HG02973 (cell line): ENCODE measurements at regions not wholly inside any gene's neighbourhood (a gene's known extent, or its start where the extent isn't known, plus 50 kb on each side); places are given as distances from the start of the nearest gene placed in this dataset.
"Not testable (repeated sequence)": the region's sequence is repeated elsewhere in the genome, so short reads cannot be mapped to it uniquely, and the experiment has no call there.

ENCODE experiments used
- ATAC-seq: cut with Tn5 transposase; IDR thresholded peaks from one replicate; pipeline ENCODE4 v1.9.1; 2021; ENCODE audit warnings: moderate library complexity; ENCODE audit not compliant: unreplicated experiment

DNA sequence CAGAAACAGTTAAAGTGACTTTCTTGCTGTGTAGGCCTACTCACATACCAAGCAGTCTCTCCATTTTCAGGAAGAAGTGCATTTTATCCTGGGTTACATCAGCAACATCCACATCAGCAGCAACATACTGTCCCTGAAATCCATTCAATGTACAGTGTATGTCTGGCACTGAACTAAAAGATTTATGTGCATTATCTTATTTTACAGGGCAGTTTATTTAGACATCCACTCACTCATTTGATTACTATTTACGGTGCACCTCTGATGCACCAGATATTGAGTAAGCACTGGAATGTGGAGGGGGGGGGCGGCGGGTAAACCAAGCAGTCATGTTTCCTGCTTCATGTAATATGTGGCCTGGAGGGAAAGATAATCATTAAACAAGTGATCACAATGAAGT lies 1128.2 kb downstream of the BCL11A start:
- no peak for ATAC-seq

DNA sequence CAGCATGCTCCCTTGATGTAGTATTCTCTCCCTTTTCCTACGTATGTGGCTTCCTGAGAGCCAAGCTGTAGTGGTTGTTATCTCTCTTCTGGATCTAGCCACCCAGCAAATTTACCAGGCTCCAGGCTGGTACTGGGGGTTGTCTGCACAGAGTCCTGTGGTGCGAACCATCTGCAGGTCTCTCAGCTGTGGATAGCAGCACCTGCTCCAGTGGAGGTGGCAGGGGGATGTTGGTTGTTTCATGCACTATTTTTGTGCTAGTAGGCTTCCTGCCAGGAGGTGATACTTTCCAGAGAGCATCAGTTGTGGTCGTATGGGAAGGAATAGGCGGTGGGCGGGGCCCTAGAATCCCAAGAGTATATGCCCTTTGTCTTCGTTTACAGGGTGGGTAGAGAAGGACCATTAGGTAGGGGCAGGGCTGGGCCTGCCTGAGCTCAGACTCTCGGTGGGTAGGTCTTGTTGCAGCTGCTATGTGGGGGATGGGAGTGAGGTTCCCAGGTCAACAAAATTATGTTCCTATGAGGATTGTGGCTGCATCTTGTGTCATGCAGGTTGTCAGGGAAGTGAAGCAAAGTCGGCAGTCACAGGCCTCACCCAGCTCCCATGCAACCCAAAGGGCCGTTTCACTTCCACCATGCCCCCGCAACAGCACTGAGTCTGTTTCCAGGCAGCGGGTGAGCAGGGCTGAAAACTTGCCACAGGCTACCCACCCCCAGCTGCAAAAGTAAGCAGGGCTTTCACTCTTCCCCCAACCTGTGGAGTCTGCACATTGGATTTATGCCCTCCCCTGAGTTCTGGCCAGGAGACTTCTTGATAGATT lies 1139.5 kb downstream of the BCL11A start:
- no peak for ATAC-seq

DNA sequence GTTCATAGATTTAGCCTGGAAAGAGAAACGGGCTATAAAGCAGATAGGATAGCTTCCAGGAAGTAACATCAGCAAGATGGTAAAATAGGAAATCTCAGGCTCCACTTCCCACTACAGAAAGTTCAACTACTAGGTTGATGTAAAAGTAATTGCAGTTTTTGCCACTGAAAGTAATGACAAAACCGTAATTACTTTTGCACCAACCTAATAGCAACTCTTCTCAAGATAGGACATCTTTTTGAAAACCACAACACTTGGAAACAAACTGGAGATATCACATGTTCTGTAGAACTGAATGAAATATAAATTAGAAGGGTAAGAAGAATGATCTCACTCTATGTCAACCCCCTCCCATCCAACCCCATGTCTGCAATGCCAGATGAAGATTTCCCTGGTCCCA lies 1154.3 kb downstream of the BCL11A start:
- ATAC-seq: no peak

DNA sequence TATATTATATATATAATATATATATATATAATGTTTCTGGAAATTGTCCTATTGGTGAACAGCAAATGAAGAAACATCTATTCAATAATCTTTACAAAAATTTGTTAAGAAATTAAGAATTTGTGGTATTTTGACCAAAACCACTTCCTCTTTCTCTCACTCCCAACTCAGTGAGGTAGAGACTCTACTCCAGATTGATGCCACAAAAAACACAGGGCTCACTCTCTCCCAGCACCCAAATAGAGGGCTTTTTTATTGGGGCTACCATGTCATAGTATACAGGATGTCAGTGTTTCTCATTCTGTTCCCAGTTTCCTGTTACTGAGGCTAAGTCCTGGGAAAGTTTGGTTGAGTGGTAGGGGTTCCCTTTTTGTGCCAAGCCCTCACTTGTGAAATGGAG lies 1155.4 kb downstream of the BCL11A start:
- no peak for ATAC-seq

DNA sequence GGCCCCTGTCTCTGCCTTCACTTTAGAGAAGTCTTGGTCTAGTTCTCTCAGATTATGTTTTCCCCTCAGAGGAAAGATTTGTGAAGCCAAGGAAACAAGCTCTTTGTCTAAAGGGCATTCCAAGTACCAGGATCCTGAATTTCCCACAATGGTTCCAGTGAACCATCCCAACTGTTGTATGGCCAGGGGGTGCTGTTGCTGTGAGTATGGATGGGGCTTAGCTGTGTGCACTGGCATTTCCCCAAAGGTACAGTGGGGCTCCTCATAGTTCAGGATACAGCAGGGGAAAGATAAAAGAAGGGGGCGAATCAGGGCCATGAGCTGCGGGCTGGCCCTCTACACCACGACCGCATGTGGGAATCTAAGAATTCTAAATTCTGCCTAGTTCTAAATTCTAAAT lies 1154.0 kb upstream of the FANCL start:
- ATAC-seq: no peak

DNA sequence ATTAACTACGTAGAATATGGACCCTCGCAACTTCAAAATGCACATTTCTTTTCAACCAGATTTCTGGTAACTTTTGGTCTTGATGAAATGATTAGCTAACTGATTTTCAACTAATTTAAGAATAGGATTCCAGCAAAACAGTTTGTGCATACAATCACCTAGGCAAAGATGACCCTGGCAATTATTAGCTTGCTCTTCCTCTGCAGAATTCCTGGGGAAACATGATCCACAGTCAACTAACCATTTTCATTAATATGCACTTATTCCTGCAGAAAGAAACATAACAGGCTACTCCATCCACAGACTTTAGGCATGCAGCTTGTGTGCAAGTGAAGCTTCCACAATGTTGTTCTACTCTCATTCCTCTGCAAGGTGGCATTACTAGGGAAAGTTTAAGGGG lies 1150.8 kb upstream of the FANCL start:
- no peak for ATAC-seq

DNA sequence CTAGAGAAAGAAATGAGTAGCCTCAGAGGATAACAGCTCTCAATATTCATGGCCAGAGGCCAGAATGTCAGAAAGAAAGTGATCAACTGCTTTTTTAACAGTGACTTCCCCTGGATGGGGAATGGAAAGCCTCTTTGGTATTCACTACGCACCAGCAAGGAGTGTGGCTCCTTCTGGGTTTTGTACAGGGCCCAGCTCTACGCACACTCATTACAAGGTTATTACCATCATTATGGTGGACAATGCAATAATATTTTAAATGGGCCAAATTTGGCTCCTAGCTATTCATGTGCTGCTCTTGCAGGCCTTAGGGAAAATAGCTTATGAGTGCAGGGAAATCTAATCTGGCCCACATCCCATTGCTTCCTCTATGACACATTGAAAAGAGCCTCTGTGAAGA lies 1149.5 kb upstream of the FANCL start:
- ATAC-seq: no peak

DNA sequence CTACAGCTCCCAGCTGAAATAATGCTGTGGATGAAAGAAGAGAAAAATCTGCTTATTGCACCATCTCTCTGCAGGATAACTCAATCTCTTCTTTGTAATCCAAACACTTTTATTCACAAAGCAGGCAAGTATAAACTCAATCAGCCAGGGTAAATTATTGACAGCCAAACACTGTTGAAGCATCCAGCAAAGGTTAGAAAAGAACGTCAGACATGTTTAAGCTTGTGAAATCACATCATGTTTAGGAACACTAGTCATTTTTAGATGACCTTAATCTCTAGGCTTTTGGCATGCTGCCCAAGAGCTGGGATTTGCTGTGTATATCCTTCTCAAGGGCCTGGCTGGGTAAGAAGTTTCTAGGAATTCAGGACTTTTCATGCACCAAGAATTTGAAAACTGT lies 1148.1 kb upstream of the FANCL start:
- no peak for ATAC-seq

DNA sequence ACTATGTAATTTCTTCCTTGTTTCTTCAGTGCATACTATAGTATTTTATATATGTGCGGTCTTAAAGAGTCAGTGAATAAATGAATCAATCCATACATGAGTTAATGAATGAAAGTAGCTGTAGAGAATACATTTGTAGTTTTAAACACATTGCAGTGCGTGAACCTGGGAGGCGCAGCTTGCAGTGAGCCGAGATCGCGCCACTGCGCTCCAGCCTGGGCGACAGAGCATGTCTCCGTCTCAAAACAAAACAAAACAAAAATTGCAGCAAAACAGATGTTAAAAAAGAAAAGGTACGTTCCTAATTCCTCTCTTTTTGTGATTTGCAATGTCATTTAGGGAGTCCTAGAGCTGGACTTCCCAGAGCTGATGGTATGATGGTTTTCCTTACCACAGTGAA lies 1144.8 kb upstream of the FANCL start:
- ATAC-seq: no peak

DNA sequence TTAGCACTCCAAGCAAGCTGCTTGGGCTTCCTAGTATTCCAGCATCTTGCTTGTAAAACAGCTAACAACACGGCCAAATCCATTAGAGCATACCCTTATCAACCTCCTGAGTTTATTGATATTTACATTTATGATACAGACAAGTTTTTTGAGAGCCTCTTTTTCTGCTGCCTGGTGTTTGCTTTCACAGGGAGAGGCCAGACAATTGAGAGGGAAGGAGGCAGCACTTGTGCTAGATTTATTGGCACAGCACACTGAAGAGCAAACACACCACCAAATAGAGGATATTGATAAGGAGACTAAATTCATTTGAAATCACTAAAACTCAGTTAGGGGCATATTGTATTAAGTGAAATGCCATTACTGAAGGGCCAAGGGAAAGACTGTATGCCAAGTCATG lies 1142.3 kb upstream of the FANCL start:
- ATAC-seq: no peak

DNA sequence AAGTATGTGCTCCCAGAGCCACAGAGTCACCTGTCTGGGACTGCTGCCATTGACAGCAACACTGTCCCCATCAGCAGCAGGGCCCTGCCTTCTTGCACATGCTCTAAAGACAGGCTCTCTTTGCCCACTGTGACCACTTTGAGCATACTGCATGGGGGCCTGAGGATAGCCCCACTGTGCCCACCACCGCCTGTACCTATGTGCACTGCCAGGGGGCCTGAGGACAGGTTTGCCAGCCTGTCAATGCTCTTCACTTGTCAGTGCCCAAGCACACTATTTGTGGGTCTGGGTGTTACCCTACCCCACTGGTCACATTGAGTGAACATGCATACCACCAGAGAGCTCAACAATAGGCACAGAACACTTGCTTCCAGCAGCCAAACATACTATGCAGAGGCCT lies 1137.0 kb upstream of the FANCL start:
- no peak for ATAC-seq

DNA sequence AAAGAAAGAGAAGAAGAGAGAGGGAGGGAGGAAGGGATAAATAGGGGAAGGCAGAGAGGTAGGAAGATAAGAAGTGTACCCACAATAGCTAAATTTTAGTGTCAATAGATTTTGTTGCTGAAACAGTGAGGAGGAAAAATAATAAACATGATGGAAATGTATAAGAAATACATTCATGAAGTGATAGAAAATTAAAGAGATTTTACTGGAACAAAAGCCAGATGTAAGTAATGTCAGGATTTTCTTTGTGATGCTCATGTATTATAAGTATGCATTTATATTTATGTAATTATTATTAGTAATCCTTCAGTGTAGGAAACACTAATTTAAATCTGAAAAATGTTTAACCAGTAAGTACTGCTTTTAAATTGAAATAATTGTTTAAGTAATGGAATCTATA lies 1125.2 kb upstream of the FANCL start:
- no peak for ATAC-seq

DNA sequence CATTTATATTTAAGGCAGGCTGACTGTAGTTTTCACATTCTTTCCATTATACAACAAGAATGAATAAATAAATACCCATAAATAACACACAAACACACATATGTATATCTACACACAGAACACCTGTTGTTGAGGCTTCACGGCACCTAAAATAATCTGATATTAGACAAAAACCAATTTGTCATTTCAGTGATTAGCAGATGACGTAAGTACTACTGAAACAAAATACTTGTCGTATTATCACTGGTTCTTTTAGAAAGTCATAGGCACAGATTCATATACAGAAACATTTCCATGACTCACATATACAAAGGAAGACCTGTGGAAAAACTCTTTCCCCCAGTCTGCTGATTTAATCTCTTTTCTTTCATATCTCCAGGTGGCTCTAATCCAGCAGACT lies 1113.4 kb upstream of the FANCL start:
- ATAC-seq: no peak

DNA sequence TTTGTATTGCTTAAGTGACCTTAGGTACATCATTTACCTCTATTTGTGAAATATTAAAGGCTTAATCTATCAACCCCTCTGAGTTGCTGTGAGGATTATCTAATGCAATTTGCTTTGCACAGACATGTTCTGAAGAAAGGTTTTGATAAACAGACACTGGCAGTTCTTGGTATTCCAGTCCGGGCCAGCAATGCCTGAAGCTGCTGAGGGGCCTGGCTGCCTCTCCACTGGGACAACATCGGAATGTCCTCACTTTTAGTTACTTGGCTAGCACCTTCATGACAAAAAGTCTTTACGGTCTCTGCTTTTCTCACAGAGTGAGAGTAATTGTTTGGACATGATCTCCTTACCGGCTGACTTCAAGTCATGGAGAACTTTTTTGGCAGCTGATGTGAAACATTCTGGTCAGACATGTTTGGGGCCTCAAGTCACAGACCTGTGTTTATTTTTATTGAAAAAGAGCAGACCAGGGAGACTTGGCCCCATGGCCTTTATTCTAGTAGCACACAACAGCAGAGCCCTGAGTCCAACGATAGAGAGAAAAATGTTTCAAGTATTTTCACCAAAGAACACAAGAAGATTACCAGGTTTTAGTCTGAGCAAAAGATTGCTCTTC lies 1112.3 kb upstream of the FANCL start:
- ATAC-seq: no peak

DNA sequence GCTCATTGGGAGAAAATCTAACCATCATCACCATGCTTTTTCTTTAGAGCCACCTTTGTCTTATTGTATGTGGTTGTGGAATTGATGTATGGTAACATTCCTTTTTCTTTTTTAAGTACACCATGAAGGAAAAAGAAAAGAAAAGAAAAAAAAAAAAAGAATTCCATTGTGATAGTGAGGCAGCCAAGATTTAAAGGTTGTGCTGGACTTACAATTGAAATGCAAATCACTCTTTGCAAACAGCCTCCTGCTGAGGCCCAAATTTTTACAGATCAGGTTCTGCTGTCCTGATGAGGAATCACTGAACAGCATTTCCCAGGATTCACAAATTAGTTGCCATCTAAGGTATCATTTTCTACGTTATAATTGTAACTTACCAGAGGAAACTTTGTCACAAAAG lies 1101.0 kb upstream of the FANCL start:
- no peak for ATAC-seq

DNA sequence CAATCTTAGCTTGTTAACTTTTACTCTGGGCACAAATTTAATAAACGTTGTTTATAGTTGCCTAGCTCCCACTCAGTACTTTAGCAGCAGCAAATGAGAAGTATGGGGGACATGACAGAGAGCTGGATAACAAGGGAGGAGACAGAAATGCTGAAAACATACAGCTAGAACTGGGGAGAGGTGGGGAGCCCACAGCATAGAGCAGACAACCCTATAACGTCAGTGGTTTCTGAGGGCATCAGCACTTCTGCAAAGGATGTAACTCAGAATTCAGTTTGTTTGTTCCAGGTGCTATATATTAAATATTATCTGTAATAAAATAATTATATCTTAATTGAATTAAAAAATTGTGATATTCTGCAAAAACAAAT lies 1098.7 kb upstream of the FANCL start:
- no peak for ATAC-seq

DNA sequence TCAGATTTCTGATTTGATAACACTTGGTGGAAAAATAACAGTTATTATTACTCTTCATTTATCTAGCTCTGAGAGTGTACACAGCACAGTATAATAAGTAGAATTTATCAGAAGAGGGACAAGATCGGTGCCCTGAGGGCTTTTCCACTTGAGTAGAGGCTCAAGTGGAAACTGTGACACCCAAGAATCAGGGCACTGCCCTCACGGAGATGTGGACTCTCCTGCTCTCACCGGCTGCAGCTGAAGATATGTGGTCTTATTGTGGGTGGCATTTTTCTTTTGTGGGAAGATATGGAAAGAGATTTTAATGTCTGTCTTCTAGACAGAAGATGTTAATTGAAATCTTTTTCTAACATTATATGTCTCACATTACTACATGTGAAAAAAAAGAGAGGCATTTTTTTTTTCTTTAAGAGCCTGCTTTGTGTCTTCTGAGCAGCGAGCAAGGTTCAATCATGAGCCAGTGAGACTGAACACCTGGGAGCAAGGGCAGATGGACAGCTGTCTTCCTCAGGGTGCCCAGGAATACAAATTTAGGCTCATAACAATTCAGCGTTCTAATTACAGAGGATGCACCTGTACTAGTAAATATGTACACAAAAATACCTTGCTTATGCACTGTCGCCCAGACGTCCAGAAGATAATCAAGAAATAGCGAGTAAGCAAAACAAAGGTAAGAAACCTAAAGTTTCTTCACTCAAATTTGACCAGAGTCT lies 1098.2 kb upstream of the FANCL start:
- ATAC-seq: no peak

DNA sequence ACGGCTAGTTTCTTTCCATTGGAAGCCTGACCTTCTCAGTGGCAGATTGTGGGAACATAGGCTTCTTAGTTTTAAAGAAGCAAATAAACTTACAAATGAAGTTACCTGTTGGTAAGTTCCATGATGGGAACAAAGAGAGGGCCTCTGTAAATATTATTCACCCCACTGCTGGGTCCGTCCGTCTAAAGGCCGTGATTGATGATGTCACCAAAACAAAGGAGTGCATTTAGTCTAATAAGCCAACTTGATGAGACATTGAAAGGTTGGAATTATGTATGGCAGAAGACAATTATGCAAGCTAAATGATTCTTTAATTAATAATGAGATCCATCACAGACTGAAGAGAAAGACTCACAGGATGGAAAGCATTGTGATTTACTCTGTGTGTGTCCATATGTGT lies 1091.9 kb upstream of the FANCL start:
- no peak for ATAC-seq

DNA sequence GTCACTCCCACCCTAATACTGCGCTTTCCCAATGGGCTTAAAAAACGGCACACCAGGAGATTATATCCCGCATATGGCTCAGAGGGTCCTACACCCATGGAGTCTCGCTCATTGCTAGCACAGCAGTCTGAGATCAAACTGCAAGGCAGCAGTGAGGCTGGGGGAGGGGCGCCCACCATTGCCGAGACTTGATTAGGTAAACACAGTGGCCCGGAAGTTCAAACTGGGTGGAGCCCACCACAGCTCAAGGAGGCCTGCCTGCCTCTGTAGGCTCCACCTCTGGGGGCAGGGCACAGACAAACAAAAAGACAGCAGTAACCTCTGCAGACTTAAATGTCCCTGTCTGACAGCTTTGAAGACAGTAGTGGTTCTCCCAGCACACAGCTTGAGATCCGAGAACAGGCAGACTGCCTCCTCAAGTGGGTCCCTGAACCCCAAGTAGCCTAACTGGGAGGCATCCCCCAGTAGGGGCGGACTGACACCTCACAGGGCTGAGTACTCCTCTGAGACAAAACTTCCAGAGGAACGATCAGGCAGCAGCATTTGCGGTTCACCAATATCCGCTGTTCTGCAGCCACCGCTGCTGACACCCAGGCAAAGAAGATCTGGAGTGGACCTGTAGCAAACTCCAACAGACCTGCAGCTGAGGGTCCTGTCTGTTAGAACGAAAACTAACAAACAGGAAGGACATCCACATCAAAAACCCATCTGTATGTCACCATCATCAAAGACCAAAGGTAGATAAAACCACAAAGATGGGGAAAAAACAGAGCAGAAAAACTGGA lies 1085.6 kb upstream of the FANCL start:
- not testable (repeated sequence) for ATAC-seq

DNA sequence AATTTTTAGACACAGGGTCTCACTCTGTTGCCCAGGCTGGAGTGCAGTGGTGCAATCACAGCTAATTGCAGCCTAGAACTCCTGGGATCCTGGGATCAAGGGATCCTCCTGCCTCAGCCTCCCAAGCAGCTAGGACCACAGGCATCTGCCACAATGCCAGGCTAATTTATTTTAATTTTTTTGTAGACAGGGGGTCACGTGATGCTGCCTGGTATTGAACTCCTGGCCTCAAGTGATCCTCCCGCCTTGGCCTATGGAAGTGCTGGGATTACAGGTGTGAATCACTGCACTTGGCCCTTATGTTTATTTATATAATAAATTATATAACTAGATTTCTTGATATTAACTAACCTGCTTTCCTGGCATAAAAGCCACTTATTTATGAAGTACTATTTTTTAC lies 1081.7 kb upstream of the FANCL start:
- ATAC-seq: no peak

DNA sequence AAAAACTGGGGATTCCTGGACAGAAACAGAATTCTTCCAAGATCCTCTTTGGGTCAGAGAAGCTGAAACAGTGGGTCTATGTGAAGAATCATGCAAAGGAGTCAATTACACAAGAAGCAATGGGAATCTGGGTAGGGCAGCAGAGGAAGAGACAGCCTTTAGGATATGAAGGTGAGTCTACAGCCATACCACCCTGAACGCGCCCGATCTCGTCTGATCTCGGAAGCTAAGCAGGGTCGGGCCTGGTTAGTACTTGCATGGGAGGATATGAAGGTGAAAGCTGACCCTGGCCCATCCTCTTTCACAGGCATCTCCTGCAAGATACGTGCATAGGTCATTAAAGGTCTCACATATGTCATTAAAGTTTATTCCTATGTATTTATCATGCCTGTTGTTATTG lies 1080.9 kb upstream of the FANCL start:
- ATAC-seq: no peak
